ENCODE measurements at regions not wholly inside any gene's neighbourhood (a gene's known extent, or its start where the extent isn't known, plus 50 kb on each side); places are given as distances from the start of the nearest gene placed in this dataset.
"Not testable (repeated sequence)": the region's sequence is repeated elsewhere in the genome, so short reads cannot be mapped to it uniquely, and the experiment has no call there.

DNA sequence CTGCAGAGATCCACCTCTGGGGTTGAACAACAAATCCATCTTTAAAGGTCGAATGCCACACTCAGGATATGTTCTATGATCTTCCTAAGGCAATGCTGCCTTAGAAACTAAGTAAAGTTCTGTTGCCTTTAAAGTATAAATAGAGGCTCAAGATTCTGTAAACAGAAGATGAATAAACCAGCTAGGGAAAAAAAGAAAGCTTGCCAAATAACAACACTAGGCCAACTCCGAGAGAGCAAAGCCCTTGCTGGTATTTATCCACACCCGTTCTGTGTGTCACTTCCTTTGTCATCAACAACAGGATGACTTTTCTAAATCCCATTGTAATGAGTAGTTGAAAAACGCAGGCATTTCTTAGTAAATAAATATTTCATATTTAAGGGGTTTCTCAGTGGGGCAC is 330.0 kb upstream of the GLI3 start:
- peak; percentile 65 for DNase-seq (ENCODE audit: low read depth)

DNA sequence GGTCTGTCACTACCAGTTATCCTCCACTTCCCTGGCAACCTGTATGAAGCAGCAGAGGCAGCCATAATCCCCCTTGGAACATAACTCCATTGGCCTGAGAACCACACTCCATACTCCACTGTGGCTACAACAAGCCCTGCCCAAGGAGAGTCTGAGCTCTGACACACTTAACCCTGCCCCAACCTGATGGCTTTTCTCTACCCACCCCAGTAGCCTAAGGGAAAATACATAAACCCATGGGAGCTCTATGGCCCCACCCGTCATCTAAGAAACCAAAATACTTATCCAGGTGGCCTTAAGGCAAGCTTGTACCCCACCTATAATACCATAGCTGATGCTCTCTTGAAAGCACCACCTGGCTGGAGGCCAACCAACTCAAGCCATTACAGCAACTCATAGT is 324.8 kb upstream of the GLI3 start:
- no peak for DNase-seq (ENCODE audit: low read depth)

DNA sequence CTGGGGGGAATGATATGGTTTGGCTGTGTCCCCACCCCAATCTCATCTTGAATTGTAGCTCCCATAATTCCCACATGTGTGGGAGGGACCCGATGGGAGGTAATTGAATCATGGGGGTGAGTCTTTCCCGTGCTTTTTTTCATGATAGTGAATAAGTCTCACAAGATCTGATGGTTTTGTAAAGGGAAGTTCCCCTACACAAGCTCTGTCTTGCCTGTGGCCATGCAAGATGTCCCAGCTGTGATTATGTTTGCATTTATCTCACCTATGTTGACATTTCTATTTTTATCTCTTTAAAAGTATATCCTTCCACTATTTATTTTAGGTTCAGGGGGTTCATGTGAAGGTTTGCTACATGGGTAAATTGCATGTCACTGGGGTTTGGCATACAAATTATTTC is 323.9 kb upstream of the GLI3 start:
- DNase-seq (ENCODE audit: low read depth): no peak

GRCh38 chr7:42554932-42555331 is 317.9 kb upstream of the GLI3 start:
- not testable (repeated sequence) for DNase-seq (ENCODE audit: low read depth)

GRCh38 chr7:42552227-42552626 is 315.2 kb upstream of the GLI3 start:
- DNase-seq (ENCODE audit: low read depth): no peak

DNA sequence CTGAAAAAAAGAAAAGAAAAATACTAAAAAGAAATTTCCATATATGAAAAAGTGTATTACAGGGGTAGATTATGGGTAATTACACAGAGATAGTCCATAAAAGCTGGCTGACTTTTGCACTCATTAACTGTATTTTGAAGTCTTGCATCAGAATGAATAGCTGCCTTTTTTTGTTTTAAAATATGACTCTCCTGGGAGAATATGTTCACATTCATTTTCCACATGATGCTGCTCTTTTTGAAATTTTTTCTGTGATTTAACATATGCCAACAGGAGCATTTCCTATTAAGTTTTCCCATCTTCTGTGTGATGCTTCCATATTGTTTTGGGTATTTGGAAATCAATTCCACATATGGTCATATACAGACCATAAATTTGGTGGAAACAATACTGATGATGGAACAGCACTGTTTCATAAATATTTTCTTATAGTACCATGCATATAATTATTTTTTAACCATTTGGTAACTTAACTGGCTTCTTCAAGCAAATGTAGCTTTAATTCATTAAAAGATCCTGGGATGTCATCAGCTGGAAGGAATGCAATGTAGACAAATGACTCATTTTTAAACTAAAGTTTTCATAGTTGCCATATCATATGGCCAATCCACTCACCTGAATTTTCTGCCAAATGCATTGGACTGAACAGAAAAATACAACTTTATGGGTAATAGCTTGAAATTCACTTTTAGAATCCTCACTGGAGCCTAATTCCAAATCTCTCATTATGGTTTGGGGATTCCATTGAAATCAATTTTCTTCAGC is 313.9 kb upstream of the GLI3 start:
- DNase-seq (ENCODE audit: low read depth): peak; percentile 19

- DNase-seq (ENCODE audit: low read depth): peak; percentile 45
Observed at GRCh38 chr7:42549866-42550485, 313.0 kb upstream of the GLI3 start.

DNA sequence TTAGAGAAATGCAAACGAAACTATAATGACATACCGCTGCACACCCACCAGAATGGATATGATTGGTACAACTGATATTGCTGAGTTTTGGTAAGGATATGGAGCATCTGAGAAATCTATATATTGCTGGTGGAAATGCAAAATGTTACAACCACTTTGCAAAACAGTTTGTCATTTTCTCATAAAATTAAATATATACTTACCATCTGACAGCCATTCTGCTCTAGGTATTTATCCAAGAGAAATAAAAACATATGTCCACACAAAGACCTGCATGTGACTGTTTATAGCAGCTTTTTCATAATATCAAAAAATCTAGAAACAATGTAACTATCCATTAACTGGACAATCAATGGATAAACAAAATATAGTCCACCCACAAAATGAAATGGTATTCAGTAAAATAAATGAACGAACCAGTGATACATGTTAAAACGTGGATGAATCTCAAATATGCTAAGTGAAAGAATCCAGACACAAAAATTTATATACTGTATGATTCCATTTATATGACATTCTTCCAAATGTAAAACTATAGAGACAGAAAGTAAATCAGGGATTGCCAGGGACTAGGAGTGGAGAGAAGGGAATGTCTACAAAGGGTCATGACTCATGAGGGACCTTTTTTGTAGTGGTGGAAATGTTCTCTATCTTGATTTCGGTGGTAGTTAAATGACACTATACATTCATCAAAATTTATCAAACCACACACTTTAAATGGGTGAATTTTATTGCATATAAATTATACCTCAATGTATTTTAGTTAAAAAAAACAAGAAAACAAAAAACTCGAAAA is 312.0 kb upstream of the GLI3 start:
- DNase-seq (ENCODE audit: low read depth): no peak

DNA sequence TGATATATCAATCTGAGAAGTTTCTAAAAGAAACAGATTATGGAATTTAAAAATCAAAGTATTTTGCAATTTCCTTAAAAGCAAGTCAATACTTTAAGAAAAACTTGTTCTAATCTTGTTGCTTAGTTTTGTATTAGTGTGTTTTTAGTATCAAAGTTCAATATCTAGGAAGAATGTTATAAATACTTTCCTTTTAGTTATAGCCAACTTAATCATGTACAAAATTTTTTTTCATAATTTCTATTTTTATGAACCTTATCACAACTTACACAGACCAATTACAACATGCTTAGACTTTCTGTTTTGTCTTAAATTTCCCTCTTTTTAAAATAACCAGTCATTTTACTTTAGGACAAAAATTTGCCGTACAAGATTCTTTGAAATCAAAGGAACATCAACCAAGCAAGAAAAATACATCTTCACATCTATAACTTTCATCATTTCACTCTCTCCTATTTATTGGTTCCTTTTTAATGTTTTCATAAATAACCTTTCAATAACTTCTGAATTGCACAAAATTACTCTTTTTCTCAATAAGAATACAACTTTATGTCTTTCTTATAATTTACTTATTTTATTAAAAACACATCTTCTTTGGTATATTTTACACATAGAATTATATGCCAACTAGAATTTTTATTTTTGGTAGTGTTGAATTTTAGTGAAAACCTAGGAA is 308.2 kb upstream of the GLI3 start:
- DNase-seq (ENCODE audit: low read depth): no peak

GRCh38 chr7:42543953-42544352 is 306.9 kb upstream of the GLI3 start:
- no peak for DNase-seq (ENCODE audit: low read depth)

DNA sequence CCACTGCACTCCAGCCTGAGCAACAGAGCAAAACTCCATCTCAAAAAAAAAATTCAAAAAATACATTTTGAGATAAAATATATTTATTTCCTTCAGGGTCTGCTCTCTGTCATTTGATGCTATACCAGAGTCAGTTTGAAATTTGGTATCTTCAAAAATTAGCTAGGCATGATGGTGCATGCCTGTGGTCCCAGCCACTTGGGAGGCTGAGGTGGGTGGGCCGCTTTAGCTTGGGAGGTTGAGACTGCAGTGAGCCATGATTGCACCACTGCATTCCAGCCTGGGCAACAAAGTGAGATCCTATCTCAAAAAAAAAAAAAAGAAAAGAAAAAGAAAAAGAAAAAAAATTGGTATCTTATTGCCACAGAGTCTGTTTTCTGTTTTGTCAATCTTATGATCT is 305.4 kb upstream of the GLI3 start:
- not testable (repeated sequence) for DNase-seq (ENCODE audit: low read depth)

- no peak for DNase-seq (ENCODE audit: low read depth)
Observed at GRCh38 chr7:42534441-42534840, 297.4 kb upstream of the GLI3 start.

GRCh38 chr7:42527004-42527403 is 290.0 kb upstream of the GLI3 start:
- DNase-seq (ENCODE audit: low read depth): no peak

DNA sequence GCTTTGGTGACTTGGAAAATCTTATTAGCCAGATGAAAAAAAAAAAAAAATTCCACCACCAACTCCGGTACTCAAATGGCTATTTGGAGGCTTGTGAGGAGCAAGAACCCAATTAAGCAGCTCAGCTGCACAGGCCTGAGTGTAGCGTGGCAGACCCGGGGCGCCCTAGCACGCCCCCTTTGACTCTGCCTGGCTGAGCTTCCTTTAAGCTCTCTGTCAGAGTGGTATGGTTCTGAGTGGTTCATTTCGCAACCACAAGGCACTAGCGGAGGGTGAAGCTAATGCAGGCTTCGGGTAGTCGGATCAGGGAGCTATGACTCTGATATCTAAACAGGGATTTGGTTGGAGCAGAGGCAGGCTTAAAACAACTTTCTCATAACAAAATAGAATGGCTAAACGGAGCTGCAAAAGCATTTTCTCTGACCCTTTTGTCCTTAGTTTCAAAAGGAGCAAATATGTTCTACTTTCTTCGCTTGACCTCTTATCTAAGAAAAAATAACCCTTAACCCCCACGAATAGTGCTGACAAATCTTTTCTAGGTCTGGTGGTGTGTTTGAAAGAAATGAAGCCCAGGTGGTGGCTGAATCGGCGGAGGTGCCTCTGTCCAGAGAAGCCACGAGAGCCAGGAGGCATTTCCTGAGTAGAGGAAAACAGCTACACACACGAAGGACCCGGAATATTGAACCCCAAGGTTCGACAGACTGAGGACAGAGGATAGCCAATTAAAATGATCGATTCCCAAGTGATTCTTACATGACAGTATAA is 285.4 kb upstream of the GLI3 start:
- peak; percentile 4 for DNase-seq (ENCODE audit: low read depth)

GRCh38 chr7:42511027-42511426 is 274.0 kb upstream of the GLI3 start:
- DNase-seq (ENCODE audit: low read depth): peak; percentile 35

GRCh38 chr7:42506097-42506496 is 269.1 kb upstream of the GLI3 start:
- DNase-seq (ENCODE audit: low read depth): no peak

DNA sequence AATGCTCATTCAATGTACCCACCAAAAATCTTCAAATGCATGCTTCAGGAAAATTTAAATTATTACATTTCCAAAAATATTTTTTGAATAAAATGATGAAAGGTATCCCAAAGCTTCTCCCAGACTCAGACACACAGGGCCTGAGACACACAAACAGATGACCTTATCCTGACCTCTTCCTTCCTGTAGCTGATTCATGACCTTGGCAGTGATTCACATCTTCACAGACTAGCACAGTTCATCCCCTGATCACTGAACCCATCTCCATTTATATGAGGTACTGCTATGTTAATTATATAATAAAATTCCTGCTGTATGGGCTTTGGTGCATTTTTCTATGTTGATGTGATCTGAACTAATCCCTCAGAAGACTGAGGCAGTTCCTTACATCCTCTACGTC is 265.0 kb upstream of the GLI3 start:
- peak; percentile 80 for DNase-seq (ENCODE audit: low read depth)

- peak; percentile 25 for DNase-seq (ENCODE audit: low read depth)
Observed at GRCh38 chr7:42495256-42495655, 258.2 kb upstream of the GLI3 start.

- DNase-seq (ENCODE audit: low read depth): peak; percentile 9
Observed at GRCh38 chr7:42494736-42495135, 257.7 kb upstream of the GLI3 start.

DNA sequence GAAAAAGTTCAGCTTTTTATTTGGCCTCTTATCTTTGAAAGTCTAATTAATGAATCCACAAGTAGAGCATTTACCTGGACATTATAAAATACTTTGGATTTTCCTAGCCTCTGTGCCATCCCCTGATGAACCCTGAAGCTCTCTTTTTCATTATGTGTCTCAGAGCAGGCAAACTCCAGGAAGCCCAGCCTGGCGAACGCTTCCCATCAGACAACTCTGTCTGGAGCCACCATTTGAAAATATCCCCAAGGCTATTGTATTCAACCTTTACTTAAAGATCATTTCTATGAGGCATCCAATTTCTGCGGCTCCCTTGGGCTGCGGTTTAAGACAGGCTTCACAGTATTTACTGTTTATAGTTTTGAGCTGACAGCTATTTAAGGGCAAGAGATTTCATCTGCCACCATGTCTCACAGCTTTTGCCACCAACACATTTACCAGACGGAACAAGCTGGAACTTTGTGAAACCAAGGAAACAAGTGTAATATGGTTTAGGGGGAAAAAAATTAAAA is 257.2 kb upstream of the GLI3 start:
- no peak for DNase-seq (ENCODE audit: low read depth)

DNA sequence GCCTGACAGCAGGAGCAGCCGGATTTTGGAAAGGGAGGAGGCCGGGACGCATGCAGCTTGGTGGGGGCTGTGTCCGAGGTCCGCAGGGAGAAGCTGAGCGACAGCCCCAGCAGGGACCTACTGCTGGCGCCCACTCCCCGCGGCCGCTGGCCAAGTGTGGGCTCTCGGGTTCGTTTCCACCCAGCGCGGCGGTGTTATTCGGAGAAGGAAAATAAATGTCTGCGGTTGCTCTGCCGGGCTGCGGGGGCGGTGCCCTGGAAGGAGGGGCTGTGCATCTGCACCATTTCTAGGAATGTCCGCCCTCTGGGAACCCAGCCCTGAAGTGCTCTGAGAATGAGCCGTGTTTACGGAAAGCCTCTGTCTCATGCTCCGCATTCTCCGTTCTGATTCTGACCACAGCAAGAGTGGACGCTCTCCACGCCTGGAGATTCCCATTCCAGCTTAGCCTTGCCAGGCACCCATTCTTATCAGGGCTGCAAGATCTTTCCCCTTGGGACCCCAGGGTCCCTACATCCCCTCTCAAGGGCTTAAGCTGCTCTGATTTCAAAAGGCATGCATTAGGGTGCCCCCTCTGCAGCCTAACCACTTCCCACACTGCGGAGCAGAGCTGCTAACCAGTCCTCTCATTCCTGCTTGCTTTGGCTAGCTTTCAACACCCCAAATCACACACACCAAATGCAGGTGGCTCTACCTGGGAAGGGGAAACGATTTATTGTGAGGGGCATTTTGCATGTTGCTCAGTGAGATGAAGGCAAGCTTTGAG is 256.6 kb upstream of the GLI3 start:
- peak; percentile 83 for DNase-seq (ENCODE audit: low read depth)
